ENCODE measurements at regions not wholly inside any gene's neighbourhood (a gene's known extent, or its start where the extent isn't known, plus 50 kb on each side); places are given as distances from the start of the nearest gene placed in this dataset.

GRCh38 chr21:31410499-31411131 lies 66.6 kb upstream of the TIAM1 start:
- no peak overlapping the region for H3K27ac ChIP-seq
- TF ChIP-seq, protein P1, sequence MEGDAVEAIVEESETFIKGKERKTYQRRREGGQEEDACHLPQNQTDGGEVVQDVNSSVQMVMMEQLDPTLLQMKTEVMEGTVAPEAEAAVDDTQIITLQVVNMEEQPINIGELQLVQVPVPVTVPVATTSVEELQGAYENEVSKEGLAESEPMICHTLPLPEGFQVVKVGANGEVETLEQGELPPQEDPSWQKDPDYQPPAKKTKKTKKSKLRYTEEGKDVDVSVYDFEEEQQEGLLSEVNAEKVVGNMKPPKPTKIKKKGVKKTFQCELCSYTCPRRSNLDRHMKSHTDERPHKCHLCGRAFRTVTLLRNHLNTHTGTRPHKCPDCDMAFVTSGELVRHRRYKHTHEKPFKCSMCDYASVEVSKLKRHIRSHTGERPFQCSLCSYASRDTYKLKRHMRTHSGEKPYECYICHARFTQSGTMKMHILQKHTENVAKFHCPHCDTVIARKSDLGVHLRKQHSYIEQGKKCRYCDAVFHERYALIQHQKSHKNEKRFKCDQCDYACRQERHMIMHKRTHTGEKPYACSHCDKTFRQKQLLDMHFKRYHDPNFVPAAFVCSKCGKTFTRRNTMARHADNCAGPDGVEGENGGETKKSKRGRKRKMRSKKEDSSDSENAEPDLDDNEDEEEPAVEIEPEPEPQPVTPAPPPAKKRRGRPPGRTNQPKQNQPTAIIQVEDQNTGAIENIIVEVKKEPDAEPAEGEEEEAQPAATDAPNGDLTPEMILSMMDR (conservative IDR thresholded peaks at IDR 0.05) = no peak
- no peak for TF ChIP-seq ZFX (IDR thresholded peaks at IDR 0.05)

DNA sequence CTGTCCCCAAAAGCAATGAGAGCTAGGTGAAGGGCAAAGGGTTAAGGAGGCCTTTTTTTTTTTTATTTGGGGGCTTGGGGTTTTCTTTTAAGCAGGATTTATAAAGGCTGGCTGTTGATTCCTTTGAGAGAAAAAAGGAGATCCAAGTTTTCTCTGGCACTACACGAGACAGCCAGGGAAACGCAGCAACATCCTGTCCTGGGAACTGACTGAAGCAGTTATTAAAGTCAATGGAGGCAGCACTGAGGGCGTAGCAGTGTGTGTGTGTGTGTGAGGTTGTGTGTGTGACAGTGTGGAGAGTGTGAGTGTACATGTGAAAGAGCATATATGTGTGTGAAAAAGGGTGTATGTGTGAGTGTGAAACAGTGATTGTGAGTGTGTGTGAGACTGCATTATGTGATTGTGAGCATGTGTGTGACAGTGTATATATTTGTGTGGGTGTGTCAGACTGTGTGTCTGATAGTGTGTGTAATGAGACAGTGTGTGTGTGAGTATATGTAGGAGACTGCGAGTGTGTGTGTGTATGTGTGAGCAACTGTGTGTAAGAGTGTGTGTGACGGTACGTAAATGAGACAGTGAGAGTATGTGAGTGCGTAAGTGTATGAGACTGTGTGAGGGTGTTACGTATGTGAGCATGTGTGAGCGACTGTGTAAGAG lies 65.9 kb upstream of the TIAM1 start:
- TF ChIP-seq, protein P1 (conservative IDR thresholded peaks at IDR 0.05) = no peak
- TF ChIP-seq ZFX (IDR thresholded peaks at IDR 0.05) = no peak
- H3K27ac ChIP-seq = no peak overlapping the region

- no peak for TF ChIP-seq ZFX (IDR thresholded peaks at IDR 0.05)
- TF ChIP-seq, protein P1 (conservative IDR thresholded peaks at IDR 0.05) = no peak
Observed at GRCh38 chr21:31408301-31409088, 64.4 kb upstream of the TIAM1 start.

DNA sequence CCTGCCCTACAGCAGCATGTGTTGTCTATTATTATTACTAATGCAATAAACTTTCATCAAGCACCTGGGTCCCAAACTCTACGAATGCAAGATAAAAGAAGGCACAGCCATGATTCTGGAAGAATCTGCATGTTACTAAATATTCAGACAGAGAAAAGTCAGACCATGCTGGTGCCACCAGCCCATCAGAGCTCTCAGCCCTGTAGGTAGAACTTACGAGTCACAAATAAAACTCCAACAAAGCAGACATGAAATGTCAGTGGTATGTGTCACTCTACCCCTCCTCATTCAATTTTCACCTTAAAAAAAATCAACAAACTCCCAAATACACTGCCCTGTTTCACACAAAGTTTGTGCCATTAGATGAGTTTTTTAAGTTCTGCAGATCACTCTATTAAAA lies 62.4 kb upstream of the TIAM1 start:
- H3K27ac ChIP-seq = no peak overlapping the region
- no peak for TF ChIP-seq ZFX (IDR thresholded peaks at IDR 0.05)
- TF ChIP-seq, protein P1 (conservative IDR thresholded peaks at IDR 0.05) = no peak

More at GRCh38 chr21:31408301-31409088, 64.4 kb upstream of the TIAM1 start:
- no peak overlapping the region for H3K27ac ChIP-seq

GRCh38 chr21:31405604-31406003 lies 61.5 kb upstream of the TIAM1 start:
- no peak overlapping the region for H3K27ac ChIP-seq
- no peak for TF ChIP-seq ZFX (IDR thresholded peaks at IDR 0.05)
- TF ChIP-seq, protein P1 (conservative IDR thresholded peaks at IDR 0.05) = no peak

DNA sequence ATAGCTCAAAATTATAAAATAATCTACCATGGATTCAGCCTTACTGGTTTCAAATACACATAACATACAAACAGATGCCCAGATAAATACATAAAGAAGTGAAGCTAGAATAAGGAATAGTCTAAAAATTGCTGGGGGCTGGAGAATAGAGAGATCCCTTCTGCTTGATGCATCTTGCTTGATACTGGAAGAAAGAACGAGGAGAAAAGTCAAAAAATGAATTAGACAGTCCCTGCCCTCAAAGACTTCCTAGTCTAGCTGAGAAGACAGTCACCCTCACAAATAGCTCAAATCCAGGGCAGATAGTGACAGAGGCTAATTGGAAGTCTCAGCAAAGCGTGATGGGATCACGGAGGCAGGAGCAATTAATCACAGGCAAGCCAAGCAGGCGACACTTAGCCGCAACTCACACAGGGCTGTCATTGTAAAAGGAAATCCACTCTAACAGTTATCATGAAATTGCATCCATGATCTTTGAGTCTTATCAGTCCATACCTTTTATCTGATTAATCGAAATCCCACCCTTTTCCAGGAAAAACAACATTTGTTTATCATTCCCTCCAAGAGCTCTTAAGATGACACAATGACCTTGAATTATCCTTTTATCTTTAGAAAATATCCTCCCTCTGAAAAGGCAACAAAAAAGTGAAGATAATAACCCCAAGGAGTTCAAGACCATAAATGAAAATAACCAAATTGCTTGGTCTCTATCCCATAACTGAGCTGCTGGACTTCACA lies 59.7 kb upstream of the TIAM1 start:
- no peak overlapping the region for H3K27ac ChIP-seq
- TF ChIP-seq, protein P1 (conservative IDR thresholded peaks at IDR 0.05) = no peak
- TF ChIP-seq ZFX (IDR thresholded peaks at IDR 0.05) = no peak

All from C4-2B (cell line).